ENCODE measurements at regions not wholly inside any gene's neighbourhood (a gene's known extent, or its start where the extent isn't known, plus 50 kb on each side); places are given as distances from the start of the nearest gene placed in this dataset.
"Not testable (repeated sequence)": the region's sequence is repeated elsewhere in the genome, so short reads cannot be mapped to it uniquely, and the experiment has no call there.

GRCh38 chr16:80243303-80243702 lies 297.5 kb upstream of the DYNLRB2 start:
- FAIRE-seq: not testable (repeated sequence)

- FAIRE-seq: not testable (repeated sequence)
Observed at GRCh38 chr16:80242279-80242678, 298.5 kb upstream of the DYNLRB2 start.

DNA sequence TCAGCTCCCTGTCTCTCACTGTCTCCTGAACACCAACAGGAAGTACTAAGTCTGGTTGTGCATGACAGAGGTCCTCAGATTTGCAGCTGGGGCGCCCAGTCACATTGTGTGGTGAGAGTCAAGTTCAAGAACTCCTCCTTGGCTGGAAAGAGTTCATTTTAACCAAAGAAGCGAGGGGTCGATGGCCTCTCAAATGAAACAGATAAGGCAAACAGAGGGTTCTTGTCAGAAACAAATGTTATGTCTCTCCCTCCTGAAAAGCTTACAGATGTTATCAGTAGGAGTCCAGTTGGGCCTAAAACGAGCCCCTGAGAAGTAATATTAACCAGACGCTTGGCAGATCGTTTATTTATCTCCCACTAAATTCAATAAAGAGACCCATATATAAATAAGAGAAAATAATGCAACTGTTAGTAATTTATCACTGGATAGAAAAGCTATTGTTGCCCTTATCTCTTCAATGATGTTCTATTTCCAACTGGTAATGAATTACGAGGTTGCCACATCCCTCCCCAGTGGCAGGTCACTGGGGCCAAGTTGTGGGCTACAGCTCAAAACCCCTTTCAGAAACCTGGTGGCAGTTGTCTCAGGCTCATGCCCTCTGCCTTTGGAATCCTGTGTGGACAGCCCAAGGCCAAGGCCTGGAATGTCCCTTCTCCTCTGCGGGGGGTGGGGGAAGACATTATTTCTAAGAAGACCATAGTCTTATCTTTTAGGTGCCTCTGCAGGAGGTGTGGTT lies 307.5 kb upstream of the DYNLRB2 start:
- no peak for FAIRE-seq

DNA sequence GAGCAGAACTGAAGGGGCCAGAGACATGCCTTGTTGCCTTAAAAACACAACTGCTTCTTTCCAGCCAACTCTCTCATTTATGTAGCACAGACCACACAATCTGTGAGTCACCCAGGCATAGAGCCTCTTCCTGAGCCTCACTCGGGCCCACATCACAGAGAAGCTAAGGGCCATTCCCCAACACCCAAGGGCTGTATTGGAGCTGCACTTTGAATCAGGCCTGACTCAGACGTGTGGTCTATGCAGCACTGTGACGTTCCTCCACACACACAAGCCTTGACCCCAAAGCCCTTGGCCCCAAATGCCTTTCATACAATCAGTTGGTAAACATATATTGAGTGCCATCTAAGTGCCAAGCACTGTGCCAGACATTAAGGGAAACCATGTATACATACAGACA lies 308.9 kb upstream of the DYNLRB2 start:
- FAIRE-seq: no peak

DNA sequence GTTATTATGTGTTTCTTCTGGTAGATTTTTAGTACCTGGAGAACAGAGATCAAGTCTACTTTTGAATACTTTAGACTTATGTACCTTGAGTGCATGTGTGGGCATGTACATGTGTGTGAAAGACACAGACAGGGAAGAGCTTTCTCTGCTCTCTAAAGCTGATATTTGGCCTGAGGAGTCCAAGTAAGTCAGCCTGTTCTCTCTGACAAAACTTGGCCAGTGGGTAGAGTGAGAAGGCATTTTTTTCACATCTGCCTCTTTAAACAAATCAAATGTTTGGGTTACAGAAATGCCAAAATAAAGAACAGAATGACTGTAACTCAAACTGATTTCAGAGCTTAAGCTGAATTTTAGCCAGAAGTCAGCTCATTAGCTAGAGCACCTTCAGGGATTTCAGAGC lies 309.7 kb upstream of the DYNLRB2 start:
- no peak for FAIRE-seq

DNA sequence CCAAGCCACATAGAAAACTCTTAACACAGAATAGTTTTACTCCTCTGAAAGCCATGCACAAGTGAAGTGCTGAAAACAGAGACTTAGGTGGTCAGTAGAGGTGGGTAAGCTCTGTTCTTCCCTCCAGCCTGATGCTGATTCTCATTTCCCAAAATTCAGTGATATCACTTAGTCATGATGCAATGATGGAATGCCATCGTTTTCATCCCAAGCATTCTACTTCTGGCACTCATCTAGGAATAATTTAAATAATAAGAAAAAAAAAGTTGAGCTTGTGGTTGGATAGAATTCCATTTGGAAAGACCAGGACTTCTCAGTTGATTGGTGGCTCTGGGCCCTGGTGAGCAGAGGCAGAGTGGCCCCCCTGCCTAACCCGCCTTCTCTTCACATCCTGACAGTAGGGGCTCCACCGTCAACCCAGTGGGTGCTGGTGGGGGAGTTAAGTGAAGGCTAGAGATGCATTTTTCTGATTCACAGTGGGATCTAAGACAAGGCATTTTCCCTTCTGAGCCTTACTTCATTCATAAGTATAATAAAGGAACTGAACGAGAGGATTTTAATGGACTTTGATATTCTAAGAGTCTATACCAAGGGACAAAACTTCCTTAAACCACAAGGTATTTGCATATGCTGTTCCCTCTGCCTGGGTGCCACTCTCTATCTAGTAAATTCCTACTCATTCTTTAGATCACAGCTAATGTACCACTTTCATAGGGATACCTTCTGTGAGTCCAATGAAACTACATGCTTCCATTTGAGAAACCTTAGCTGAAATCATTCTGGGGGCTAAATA lies 310.3 kb upstream of the DYNLRB2 start:
- FAIRE-seq: no peak

GRCh38 chr16:80226499-80226898 lies 314.3 kb upstream of the DYNLRB2 start:
- FAIRE-seq: no peak

DNA sequence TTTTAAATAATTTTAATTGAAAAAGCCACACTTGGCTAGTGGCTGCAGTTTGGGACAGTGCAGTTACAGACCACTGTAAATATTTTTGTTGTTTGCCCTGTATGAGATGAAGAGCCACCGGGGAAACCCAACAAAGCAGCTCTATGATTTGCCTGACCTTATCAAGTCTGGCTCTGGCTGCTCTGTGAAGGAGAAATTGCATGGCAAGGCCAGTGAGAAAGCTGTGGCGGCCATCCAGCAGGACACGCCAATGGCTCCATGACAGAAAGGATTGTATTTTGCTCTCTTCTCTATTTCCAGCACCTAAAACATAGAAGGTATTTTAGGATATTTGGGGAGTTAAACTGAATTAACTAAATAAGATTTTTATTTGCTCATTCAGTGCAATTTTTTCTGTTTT lies 330.0 kb upstream of the DYNLRB2 start:
- no peak for FAIRE-seq

GRCh38 chr16:80208743-80209142 lies 332.1 kb upstream of the DYNLRB2 start:
- FAIRE-seq: no peak

DNA sequence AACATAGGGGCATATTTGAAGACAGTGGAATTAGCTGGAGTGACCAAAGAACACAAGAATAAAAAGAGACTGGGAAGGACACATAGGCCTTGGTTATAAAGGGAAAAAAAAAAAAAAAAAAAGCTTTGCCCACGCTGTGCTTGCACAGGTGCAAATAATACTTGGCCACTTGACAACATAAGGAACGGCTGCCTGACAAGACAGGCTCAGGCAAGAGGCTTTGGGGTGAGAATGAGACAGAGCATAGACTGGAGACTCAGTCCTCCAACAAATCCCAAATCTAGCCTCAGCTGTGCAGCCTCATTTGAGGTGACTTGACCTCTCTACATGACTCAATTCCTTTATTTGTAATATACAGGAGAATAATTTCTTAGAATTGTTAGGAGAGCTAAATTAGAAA lies 332.8 kb upstream of the DYNLRB2 start:
- FAIRE-seq: no peak

- no peak for FAIRE-seq
Observed at GRCh38 chr16:80203821-80204220, 337.0 kb upstream of the DYNLRB2 start.

- FAIRE-seq: no peak
Observed at GRCh38 chr16:80202831-80203413, 337.9 kb upstream of the DYNLRB2 start.

GRCh38 chr16:80200079-80200478 lies 340.7 kb upstream of the DYNLRB2 start:
- FAIRE-seq: no peak

GRCh38 chr16:80199614-80200013 lies 341.2 kb upstream of the DYNLRB2 start:
- FAIRE-seq: no peak

- no peak for FAIRE-seq
Observed at GRCh38 chr16:80198311-80199299, 342.2 kb upstream of the DYNLRB2 start.

DNA sequence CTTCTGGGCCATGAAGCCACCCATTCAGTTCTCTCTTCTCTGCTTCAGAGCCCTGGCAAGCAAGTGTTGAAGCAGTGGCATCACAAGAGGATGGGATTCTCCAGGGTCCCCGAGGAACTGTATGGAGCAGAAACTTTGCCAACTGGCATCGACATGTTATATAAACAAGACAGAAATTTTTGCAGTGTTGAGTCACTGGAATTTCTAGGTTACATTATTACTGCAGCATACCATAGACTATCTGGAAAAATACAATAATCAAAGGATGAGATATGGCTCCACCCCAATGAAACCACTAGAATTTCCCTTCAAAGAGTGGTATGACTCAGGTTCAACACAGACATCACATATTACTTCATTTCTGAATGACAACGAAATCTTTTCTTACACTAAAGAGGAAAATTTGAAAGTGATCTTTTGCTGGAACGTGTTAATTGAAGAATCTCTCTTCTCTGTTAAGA lies 343.0 kb upstream of the DYNLRB2 start:
- no peak for FAIRE-seq

- no peak for FAIRE-seq
Observed at GRCh38 chr16:80191928-80192327, 348.9 kb upstream of the DYNLRB2 start.

DNA sequence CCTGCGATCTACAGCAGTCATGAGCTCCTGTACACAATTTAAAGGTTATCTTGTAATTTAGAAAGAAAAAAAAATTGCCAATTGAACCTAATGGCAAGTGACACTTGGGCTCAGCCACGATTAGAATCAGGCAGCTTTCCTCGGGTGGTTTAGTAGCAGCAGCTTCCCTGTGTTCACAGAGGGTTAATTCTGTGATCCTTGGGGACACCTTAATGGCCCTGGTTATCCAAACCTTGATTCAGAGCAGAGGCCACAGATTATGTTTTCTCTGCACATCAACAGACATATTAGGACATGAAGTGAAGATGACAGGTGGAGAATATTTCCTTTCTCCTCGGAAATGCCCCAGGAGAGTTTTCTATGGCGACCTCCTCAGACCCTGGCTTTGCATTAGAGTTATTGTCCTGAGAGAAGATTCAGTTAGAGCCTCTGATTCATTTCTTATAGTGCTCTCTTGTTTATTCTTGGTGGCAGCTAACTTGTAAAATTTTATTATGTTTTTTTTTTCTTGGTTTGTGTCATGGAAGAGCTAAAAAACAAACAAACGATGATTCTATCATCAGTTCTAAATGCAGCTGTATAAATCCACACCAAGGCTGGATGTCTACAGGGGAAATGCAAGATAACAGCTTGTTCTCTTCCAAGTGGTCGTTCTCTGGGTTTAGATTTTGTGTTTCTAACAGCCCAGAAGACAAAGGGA lies 351.2 kb upstream of the DYNLRB2 start:
- no peak for FAIRE-seq

DNA sequence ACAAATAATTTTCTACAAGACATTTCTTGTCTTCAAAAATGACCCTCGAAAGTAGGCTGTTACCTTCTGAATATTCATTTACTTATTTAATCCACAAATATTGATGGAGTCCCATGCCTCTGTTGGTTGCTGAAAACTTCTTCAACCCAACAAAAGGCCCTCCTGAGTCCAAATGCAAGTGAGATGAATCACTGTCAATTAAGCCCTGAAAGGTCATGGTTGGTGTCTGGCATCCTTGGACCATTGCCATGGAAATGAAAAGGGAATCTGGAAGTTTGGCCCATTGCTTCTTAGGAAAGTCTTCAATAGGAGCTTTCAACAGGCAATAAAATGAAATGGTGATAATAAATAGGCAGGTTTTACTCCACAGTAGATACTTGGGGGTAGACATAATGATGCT lies 364.7 kb upstream of the DYNLRB2 start:
- no peak for FAIRE-seq

DNA sequence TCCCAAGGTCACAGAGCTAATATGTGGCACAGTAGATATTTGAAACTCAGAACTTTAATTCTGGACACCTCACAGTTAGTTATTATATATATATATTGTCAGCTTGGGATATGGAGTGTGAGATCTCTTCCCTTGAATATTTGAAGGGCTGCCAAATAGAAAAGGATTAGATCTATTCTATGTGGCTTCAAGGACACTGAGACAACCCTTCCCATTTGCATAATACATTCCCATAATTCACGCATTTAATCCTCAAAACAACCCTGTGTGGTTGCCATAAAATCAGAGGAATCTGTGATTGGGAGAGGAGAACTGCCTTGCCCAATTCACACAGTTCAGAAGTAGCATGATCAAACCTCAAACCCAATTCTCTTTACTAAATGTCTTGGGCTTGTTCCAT lies 365.8 kb upstream of the DYNLRB2 start:
- no peak for FAIRE-seq

DNA sequence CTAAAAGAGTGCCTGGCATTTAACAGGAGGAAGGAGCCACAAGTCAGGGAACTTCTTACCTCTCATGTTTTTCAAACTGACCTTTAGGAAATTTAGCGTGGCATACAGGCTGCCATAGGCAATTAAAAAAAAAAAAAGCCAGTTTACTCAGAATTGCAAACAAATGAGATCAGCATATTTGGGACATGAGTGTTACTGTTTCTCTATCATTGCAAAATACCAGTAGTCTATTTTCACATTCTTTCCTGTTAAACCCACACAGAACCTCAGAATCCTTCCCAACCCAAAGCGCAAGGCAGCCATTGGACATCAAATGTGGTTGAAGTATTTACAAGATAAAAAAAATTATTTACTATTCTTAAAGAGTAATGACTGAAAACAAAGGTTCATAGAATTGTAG lies 366.4 kb upstream of the DYNLRB2 start:
- FAIRE-seq: no peak

DNA sequence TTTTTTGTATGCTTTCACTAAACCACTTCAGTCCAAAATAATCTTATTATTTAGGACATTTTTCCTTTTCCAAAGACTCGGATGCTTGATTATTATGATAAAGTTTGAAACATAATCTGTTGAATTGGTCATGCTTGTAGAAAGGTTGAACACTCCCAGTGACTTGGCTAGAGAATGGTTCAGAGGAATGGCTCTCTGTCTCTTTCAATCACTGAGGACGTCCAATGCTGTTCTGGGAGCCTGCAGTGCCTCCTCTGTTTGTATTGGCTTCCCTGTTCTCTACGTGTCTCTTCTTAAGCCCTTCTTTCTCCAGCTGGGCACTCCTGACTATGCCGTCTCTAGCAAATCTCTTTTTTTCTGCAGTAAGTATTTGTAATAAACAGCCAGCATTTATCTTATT lies 369.0 kb upstream of the DYNLRB2 start:
- no peak for FAIRE-seq
